PFSK-1 (cell line): ENCODE measurements at regions not wholly inside any gene's neighbourhood (a gene's known extent, or its start where the extent isn't known, plus 50 kb on each side); places are given as distances from the start of the nearest gene placed in this dataset.

Source experiments
- FOXP2 ChIP-seq: optimal IDR thresholded peaks from 2 replicates; pipeline ENCODE3; 2011; ENCODE audit warnings: borderline replicate concordance, control low read depth, inconsistent platforms; ENCODE audit not compliant: insufficient read depth; ENCODE audit errors: extremely low read length, extremely low read depth
- POLR2AphosphoS5 ChIP-seq: IDR thresholded peaks from 2 replicates; pipeline ENCODE4 v1.6.1; 2012; ENCODE audit warnings: low read depth, mild to moderate bottlenecking, control low read depth, low read length, moderate library complexity
- REST ChIP-seq, 2 experiments: IDR thresholded peaks; 2 replicates each; pipeline versions ENCODE4 v1.6.1 to v1.8.0; 2011 to 2012; ENCODE audit warnings: low read depth in 2 of 2, low read length in 2 of 2, control low read depth in 1 of 2, inconsistent platforms in 1 of 2, mild to moderate bottlenecking in 1 of 2, moderate library complexity in 1 of 2; ENCODE audit not compliant: insufficient read depth in 1 of 2
- SIN3A ChIP-seq: IDR thresholded peaks from 2 replicates; pipeline ENCODE4 v1.6.1; 2012; ENCODE audit warnings: mild to moderate bottlenecking, low read length, moderate library complexity, borderline replicate concordance; ENCODE audit not compliant: insufficient read depth
- TAF1 ChIP-seq: IDR thresholded peaks from 2 replicates; pipeline ENCODE4 v1.6.1; 2012; ENCODE audit warnings: low read length, control low read depth, borderline replicate concordance; ENCODE audit not compliant: insufficient read depth

GRCh38 chr16:80263181-80263823 lies 277.5 kb upstream of the DYNLRB2 start:
- TF ChIP-seq POLR2AphosphoS5 (no peak), FOXP2 (no peak)

DNA sequence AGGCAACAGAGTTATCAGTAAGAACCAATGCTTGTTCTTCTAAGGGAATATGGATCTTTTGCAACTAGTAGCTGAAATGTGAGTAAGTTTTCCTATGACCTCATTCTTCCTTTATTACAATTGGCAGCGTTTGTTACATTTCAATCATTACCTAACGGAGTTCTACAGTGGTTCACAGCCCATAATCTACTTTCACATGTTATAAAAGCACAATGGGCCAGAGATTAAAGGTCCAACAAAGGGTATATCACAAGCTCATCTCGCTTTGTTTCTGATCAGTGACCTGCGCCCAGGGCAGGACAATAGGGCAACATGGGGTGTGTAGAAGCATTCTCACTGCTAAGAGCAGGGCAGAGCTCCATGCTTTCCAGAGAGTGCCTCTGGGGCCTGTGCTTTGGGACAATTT lies 279.9 kb upstream of the DYNLRB2 start:
- TF ChIP-seq POLR2AphosphoS5: no peak

GRCh38 chr16:80259290-80259805 lies 281.4 kb upstream of the DYNLRB2 start:
- TF ChIP-seq TAF1 (no peak), REST (IDR thresholded peaks at IDR 0.05; ENCODE audit: insufficient read depth in 1 of 2, low read depth in 2 of 2, low read length in 2 of 2) (no peak), FOXP2 (no peak), SIN3A (no peak), POLR2AphosphoS5 (no peak)

- TF ChIP-seq TAF1 (no peak), POLR2AphosphoS5 (no peak), FOXP2 (no peak), REST (IDR thresholded peaks at IDR 0.05; ENCODE audit: insufficient read depth in 1 of 2, low read depth in 2 of 2, low read length in 2 of 2) (no peak), SIN3A (no peak)
Measured at GRCh38 chr16:80258407-80258806, 282.4 kb upstream of the DYNLRB2 start.

GRCh38 chr16:80254970-80255369 lies 285.8 kb upstream of the DYNLRB2 start:
- TF ChIP-seq TAF1: no peak

DNA sequence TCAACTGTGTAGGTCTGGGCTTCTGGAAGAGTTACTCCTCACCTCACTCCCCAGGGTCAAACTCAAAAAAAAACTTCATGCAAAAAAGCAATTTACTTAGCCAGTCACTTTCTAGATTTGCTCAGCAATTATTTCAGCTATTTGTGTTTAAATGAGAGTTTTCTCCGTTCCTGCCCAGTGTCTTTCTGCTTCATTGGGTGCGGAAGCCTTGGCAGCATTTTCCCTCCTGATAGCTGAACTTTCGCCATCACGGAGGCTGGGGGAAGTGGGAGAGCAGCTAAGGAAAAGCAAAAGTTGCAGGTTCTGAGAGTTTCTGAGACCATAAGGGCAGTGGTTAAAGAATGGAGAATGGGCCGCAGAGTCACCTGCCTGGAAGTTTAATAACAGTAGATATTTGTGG lies 287.1 kb upstream of the DYNLRB2 start:
- no peak for TF ChIP-seq REST (IDR thresholded peaks at IDR 0.05; ENCODE audit: insufficient read depth in 1 of 2, low read depth in 2 of 2, low read length in 2 of 2)
- no peak for TF ChIP-seq FOXP2
- TF ChIP-seq POLR2AphosphoS5: no peak
- no peak for TF ChIP-seq SIN3A
- no peak for TF ChIP-seq TAF1

DNA sequence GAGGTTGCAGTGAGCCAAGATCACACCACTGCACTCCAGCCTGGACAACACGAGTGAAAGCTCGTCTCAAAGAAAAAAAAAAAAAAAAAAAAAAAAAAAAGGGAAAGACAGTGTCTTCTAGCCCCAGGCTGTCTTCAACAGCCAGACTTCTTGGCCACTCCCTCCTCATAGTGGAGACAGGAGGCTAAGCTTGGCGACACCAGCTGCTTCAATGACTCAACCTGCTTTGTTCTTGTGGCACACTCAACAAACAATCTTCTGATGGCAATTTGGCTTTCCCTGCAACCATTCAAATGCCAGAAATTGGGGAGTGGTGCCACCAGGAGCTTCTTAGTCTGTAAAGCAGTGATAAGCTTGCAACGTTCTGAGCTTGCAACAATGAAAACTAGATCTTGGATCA lies 290.4 kb upstream of the DYNLRB2 start:
- TF ChIP-seq REST (IDR thresholded peaks at IDR 0.05; ENCODE audit: insufficient read depth in 1 of 2, low read depth in 2 of 2, low read length in 2 of 2) (no peak), FOXP2 (no peak), TAF1 (no peak), POLR2AphosphoS5 (no peak), SIN3A (no peak)
